Head of caudate nucleus (tissue), 42 donors: ENCODE measurements at regions not wholly inside any gene's neighbourhood (a gene's known extent, or its start where the extent isn't known, plus 50 kb on each side); places are given as distances from the start of the nearest gene placed in this dataset.

ENCODE experiments used
- DNase-seq, 42 donors: peaks; one replicate each; pipeline versions ENCODE4 v3.0.0 to v3.0.0-alpha.2; 2020 to 2021; ENCODE audit warnings: mixed read lengths in 7 of 42
- intact Hi-C: fragments of 100-400 bp; cut with DNase I; formaldehyde crosslinking; loops from one replicate; pipeline ENCODE4 v1.15.0; 2022

DNA sequence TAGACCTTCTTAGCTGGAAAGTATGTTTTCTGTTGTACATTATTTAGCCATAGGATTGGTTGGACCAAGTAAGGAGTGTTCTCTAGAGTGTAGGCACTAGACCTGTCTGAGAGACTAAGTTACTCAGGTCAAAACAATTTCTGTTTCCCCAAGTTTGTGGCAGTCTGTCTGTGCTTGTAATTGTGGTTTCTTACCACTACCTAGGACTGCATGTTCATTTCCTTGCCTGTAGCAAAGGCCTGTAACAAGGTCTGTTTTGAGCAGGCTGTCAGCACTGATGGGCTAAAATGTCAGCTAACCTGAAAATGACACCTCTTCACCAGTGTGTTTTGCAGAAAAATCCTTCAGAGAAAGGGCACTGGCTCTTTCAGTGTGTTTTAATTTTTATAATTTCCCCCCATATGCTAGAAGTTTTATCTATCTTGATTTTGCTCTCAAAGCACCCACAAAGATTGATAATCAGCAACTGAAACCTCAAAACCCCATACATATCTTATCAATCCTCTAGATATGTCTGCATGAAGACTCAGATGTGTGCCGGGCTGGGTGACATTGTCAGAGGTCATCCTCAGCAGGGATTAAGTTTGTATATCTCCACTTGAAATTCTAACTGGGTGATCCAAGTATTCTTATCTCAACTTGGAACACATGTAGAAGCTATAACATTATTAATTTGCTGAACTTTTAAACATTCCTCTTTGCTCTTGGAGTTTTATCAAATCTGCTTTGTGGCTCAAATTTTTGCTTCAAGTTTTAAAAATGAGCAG, 50.7 kb upstream of the ST6GALNAC3 start:
- intact Hi-C loops = no loop called here
- no peak for DNase-seq
